ENCODE measurements at regions not wholly inside any gene's neighbourhood (a gene's known extent, or its start where the extent isn't known, plus 50 kb on each side); places are given as distances from the start of the nearest gene placed in this dataset.

- Histone ChIP-seq H3K4me1 (ENCODE audit: control insufficient read depth, extremely low read depth, insufficient read depth, low read length) (no peaks in the 10 kb centered on the region), H3K9me3 (ENCODE audit: control insufficient read depth, low read depth, low read length) (no peaks in the 10 kb centered on the region), H4K20me1 (ENCODE audit: control insufficient read depth, extremely low read depth, insufficient read depth, low read length) (no peaks in the 10 kb centered on the region), H2AFZ (ENCODE audit: control insufficient read depth, low read length) (no peak overlapping the region), H3K36me3 (ENCODE audit: control insufficient read depth in 2 of 2, extremely low read depth in 1 of 2, insufficient read depth in 2 of 2, low read length in 2 of 2) (no peaks in the 10 kb centered on the region), H3K27ac (ENCODE audit: control insufficient read depth, insufficient read depth, low read length) (no peak overlapping the region), H3K79me2 (ENCODE audit: control insufficient read depth, insufficient read depth, low read length) (no peaks in the 10 kb centered on the region), H3K9me1 (ENCODE audit: control insufficient read depth, extremely low read depth, insufficient read depth, low read length) (no peaks in the 10 kb centered on the region), H3K27me3 (ENCODE audit: control insufficient read depth, extremely low read depth, insufficient read depth, low read length) (no peaks in the 10 kb centered on the region), H3K4me2 (ENCODE audit: control insufficient read depth, extremely low read depth, insufficient read depth, low read depth, low read length) (no peak overlapping the region), H3K4me3 (ENCODE audit: control insufficient read depth in 2 of 3, extremely low read depth in 1 of 3, insufficient read depth in 2 of 3, low read depth in 1 of 3, low read length in 3 of 3) (no peak overlapping the region), H3K9ac (ENCODE audit: control insufficient read depth, extremely low read depth, insufficient read depth, low read length) (no peak overlapping the region)
- dilution Hi-C loops (cut with MboI; ENCODE audit: extremely low pct_ligation_motif_present, low sequenced_read_pairs) = no loop called here
- no peak for TF ChIP-seq CTCF (optimal IDR thresholded peaks at IDR 0.05 in 1 of 3, IDR thresholded peaks at IDR 0.05 in 1 of 3, conservative IDR thresholded peaks at IDR 0.05 in 1 of 3; ENCODE audit: extremely low read depth in 1 of 3, insufficient read depth in 2 of 3, low read length in 3 of 3)
- no peak for TF ChIP-seq EZH2 (IDR thresholded peaks at IDR 0.05; ENCODE audit: low read length)
- FAIRE-seq (no peak), DNase-seq (ENCODE audit: low read depth, low spot score) (no peak)
Observed at GRCh38 chr13:86846501-86846900, 824.7 kb upstream of the SLITRK5 start.

DNA sequence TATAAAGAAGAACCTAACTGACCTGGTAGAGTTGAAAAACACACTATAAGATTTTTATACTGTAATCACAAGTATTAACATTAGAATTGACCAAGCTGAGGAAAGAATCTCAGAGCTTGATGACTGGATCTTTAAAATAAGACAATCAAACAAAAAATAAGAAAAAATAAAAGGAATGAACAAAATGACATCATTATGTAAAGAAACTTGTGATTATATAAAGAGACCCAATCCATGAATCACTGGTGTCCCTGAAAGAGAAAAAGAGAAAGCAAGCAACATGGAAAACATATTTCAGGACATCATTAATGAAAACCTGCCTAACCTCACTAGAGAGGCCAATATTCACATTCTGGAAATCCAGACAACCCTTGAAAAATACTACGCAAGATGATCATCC is 822.5 kb upstream of the SLITRK5 start:
- Histone ChIP-seq H3K9me1 (ENCODE audit: control insufficient read depth, extremely low read depth, insufficient read depth, low read length) (no peaks in the 10 kb centered on the region), H3K4me1 (ENCODE audit: control insufficient read depth, extremely low read depth, insufficient read depth, low read length) (no peaks in the 10 kb centered on the region), H3K4me2 (ENCODE audit: control insufficient read depth, extremely low read depth, insufficient read depth, low read depth, low read length) (no peak overlapping the region), H3K36me3 (ENCODE audit: control insufficient read depth in 2 of 2, extremely low read depth in 1 of 2, insufficient read depth in 2 of 2, low read length in 2 of 2) (no peaks in the 10 kb centered on the region), H3K9me3 (ENCODE audit: control insufficient read depth, low read depth, low read length) (no peaks in the 10 kb centered on the region), H3K27ac (ENCODE audit: control insufficient read depth, insufficient read depth, low read length) (no peak overlapping the region), H4K20me1 (ENCODE audit: control insufficient read depth, extremely low read depth, insufficient read depth, low read length) (no peaks in the 10 kb centered on the region), H3K9ac (ENCODE audit: control insufficient read depth, extremely low read depth, insufficient read depth, low read length) (no peak overlapping the region), H3K4me3 (ENCODE audit: control insufficient read depth in 2 of 3, extremely low read depth in 1 of 3, insufficient read depth in 2 of 3, low read depth in 1 of 3, low read length in 3 of 3) (no peak overlapping the region), H2AFZ (ENCODE audit: control insufficient read depth, low read length) (no peak overlapping the region), H3K27me3 (ENCODE audit: control insufficient read depth, extremely low read depth, insufficient read depth, low read length) (no peaks in the 10 kb centered on the region), H3K79me2 (ENCODE audit: control insufficient read depth, insufficient read depth, low read length) (no peaks in the 10 kb centered on the region)
- TF ChIP-seq EZH2 (IDR thresholded peaks at IDR 0.05; ENCODE audit: low read length) = no peak
- TF ChIP-seq CTCF (optimal IDR thresholded peaks at IDR 0.05 in 1 of 3, IDR thresholded peaks at IDR 0.05 in 1 of 3, conservative IDR thresholded peaks at IDR 0.05 in 1 of 3; ENCODE audit: extremely low read depth in 1 of 3, insufficient read depth in 2 of 3, low read length in 3 of 3) = no peak
- FAIRE-seq (no peak), DNase-seq (ENCODE audit: low read depth, low spot score) (no peak)
- dilution Hi-C loops (cut with MboI; ENCODE audit: extremely low pct_ligation_motif_present, low sequenced_read_pairs) = no loop called here
